Stimulated activated naive CD4-positive, alpha-beta T cell (primary cell): ENCODE measurements at regions not wholly inside any gene's neighbourhood (a gene's known extent, or its start where the extent isn't known, plus 50 kb on each side); places are given as distances from the start of the nearest gene placed in this dataset.
"Not testable (repeated sequence)": the region's sequence is repeated elsewhere in the genome, so short reads cannot be mapped to it uniquely, and the experiment has no call there.

Experiments used
- DNase-seq, 6 experiments: peaks; one replicate each; lab custom pipeline; 2025; lab: John Stamatoyannopoulos, UW

DNA sequence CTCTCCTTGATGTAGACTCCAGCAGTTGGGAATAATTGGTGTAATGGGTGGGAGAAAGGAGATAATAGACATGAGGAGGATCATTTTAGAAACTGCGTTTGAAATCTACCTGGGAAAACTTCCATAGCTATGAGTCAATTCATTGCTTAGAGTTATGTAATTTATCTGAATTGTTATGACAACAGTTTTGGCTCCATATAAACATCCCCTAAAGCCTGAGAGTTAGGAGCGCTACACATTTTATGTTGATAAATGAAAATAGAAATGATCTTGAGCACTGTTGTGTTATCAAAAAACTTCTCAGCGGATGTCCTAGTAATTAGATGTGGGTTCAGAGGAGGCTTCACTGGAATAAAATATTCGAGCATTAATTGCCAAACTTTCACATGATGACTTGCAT, 573.4 kb downstream of the TSN start:
- no peak for DNase-seq

GRCh38 chr2:122329278-122329677, 573.8 kb downstream of the TSN start:
- no peak for DNase-seq

DNA sequence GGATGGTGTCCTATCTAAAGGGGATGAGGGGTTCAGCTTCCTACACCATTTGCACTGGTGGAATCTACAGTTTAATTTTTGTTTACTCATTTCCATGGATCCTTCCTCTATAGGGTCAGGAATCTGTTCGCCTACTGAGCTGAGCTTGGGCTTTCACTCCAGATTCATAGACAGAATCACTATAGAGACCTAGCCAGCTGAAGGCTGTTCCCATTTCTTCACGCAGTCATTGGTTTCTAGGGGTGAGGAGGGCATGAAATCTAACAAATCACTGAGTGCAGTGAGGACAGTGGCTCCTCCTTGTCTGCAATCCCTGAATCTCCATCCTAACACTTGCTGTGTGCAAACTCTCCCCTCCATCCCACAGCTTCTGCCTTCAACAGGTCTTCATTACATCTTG, 578.5 kb downstream of the TSN start:
- no peak for DNase-seq

- no peak for DNase-seq
These were observed 582.5 kb downstream of the TSN start for GRCh38 chr2:122338000-122338399.

DNA sequence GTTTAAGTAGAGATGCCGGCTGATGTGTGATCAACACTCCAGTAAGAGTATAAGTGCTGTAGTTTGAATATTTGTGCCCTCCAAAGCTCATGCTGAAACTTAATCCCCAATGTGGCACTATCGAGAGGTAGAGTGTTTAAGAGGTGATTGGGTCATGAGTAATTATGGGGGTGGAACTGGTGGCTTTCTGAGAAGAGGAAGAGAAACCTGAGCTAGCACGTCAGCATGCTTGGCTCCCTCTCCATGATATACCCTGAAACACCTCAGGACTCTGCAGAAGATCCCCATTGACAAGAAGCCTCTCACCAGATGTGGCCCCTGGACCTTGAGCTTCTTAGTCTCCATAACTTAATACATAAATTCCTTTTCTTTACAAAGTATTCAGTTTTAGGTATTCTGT, 584.8 kb downstream of the TSN start:
- DNase-seq = no peak

DNA sequence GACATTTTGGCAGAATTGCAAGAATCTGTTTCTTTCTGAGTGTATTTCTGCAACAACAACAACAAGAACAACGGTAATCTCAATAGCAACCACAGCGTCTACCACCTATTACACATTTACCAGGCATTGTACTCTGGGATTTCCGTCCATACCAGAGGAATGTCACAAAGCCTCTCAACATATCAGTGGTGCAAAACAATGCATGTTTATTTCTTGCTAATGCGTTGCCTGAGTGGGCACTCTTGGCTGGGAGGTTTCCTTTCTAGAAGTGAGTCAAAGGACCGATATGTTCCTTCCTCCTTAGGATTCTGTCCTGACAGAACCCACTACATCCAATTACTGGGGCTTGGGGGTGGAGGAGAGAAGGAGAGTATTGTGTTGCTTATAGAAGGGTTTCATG, 585.6 kb downstream of the TSN start:
- no peak for DNase-seq

DNA sequence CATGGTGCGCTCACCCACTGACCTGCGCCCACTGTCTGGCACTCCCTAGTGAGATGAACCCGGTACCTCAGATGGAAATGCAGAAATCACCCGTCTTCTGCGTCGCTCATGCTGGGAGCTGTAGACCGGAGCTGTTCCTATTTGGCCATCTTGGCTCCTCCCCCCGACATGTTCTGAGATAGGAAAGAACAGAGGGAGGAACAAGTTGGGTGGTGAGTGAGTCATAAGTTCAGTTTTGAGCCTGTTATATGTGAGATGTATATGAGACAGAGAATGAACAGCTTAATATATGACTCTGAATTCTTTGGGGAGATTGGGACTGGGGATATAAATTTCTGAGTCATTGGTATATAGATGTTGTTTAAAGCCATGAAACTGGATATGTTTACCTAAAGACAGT, 596.7 kb downstream of the TSN start:
- not testable (repeated sequence) for DNase-seq

GRCh38 chr2:122357998-122358397, 602.5 kb downstream of the TSN start:
- DNase-seq = no peak

DNA sequence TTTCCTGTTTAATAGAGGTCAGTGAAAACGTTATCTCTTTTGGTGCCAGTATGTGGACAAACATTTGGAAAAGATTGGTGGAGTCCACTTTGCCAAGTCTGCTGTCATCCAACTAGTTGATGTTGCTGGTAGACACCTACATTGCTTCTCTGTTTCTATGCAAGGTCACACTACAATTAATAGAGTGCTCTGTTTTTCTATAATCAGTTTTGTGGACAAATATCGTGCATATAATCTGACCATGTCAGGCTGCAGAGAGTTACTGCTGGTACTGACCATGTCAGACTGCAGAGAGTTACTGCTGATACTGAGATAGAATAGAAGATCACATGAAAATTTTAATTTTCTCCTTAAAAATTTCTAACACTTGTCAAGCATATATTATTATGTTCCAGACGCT, 603.3 kb downstream of the TSN start:
- no peak for DNase-seq

GRCh38 chr2:122363885-122364284, 608.4 kb downstream of the TSN start:
- DNase-seq = no peak

GRCh38 chr2:122366427-122366826, 611.0 kb downstream of the TSN start:
- DNase-seq = no peak

GRCh38 chr2:122366969-122367645, 611.7 kb downstream of the TSN start:
- DNase-seq = no peak

- no peak for DNase-seq
These were observed 612.2 kb downstream of the TSN start for GRCh38 chr2:122367646-122368010.

DNA sequence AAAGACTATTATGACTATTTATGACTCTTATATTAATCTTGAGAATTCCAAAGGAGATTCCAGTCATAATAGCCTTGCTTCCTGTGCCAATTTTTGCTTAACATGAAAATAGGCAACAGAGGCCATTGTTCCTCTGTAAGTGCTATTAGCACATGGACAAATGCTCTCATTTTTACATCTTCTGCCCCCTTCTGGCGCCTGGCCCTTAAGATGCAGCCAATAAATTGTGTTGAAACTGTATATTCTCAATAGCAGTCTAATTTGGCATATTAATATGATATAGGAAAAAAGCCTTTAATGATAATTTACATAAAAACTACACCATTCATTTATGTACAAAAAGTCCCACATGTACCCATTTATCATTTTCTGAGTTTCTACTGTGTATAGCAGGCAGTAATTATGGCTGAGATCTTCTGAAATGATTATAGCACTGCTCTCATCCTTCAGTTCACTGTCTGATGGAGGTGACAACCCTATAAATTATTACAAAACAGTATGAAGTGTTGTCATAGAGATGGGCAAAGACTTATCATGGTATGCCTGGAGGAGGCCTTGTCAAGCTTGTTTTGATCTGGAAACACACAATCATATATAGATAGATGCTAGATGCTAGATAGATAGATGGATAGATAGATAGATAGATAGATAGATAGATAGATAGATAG, 613.3 kb downstream of the TSN start:
- DNase-seq = no peak

GRCh38 chr2:122378521-122378920, 623.1 kb downstream of the TSN start:
- no peak for DNase-seq

DNA sequence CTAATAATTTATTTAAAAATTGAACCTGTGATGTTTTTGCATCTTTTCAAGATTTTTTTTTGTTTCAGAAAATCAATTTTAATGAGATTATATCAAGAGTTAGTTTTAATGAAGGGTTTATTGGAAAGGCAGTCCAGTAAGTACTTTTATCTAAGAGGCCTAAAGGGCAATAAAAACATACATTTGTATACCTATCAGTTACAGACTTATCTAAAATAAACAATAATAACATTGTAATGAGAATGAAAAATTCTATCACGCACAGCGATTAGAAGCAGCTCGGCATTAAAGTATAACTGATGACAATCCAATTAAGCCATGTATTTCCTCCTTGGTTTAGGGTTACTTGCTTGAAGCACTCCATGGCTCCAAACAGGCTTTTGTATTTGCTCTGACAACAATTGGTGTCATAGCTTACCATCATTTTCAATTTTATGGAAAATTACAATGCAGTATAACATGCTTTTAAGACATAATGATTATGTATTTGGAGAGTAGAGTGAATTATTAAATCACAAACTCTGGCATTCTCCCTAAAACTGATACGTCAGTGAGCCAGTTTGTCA, 629.4 kb downstream of the TSN start:
- DNase-seq = no peak

- DNase-seq = no peak
These were observed 632.8 kb downstream of the TSN start for GRCh38 chr2:122388208-122388607.

- no peak for DNase-seq
These were observed 634.2 kb downstream of the TSN start for GRCh38 chr2:122389694-122390093.

GRCh38 chr2:122390406-122390805, 635.0 kb downstream of the TSN start:
- DNase-seq = no peak

DNA sequence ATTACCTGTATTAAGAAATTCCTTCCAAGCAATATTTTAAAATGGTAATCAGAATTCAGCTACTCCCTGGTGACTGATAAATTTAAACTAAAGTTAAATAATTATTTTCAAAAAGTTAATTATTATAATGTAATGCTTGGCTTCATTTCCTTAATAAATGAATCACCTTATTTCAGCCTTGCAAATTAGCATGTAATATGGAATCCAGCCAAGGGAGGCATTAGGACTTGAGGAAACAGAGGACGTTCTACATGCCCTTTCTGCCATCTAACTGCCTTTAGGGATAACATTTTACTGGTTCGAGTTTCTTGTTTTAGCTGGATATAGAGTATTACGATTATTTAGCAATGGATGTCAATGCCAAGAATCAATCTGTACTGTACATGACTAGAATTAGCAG, 636.3 kb downstream of the TSN start:
- DNase-seq = no peak

DNA sequence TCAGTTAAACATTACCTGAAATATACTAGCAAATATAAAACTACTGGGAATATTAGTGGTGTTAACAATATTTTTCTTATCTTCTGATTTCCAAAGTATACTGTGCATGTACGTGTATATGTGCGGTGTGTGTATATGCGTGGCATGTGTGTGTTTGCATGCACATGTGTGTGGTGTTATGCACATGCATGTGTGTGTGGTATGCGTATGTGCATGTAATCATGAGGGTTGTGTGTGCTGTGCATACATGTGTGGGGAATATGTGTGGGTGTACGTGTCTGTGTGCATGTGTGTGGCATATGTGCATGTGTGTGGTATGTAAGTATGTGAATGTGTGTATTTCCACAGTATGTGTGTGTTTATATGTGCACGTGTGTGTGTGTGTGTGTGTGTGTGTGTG, 640.2 kb downstream of the TSN start:
- DNase-seq = no peak

- no peak for DNase-seq
These were observed 655.8 kb downstream of the TSN start for GRCh38 chr2:122411231-122411630.

GRCh38 chr2:122412360-122412759, 656.9 kb downstream of the TSN start:
- DNase-seq = no peak

DNA sequence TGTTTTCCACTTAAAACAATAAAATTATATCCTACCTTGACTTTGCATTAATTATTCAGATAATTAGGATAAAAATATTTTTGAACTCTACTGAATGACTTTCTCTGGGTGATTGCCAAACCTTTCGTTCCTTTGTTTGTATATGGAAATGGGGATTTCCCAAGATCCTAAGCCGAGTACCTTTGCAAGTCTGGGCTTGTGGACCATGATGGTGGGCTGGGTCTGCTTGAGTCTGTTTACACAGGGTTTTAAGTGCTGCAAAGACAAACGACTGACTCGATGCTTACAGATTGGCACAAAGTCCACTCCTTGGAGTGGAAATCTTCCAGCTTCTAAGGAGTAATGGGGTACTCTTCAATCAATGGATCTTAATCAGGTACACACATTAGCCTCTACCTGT, 659.5 kb downstream of the TSN start:
- no peak for DNase-seq
